PC-3 (cell line): ENCODE measurements at regions not wholly inside any gene's neighbourhood (a gene's known extent, or its start where the extent isn't known, plus 50 kb on each side); places are given as distances from the start of the nearest gene placed in this dataset.

Experiments used
- CTCF ChIP-seq: fragments of 300-600 bp; sonication (generic); conservative IDR thresholded peaks from 2 replicates; pipeline ENCODE4 v1.5.1; 2017; ENCODE audit warnings: antibody characterized with exemption, low read depth, mild to moderate bottlenecking, low read length
- EZH2 ChIP-seq: fragments of 300-600 bp; sonication (generic); IDR thresholded peaks from one replicate; pipeline ENCODE4 v1.6.1; 2017; ENCODE audit warnings: antibody characterized with exemption, mild to moderate bottlenecking, low read length; ENCODE audit not compliant: unreplicated experiment
- EZH2phosphoT487 ChIP-seq: fragments of 300-600 bp; sonication (generic); IDR thresholded peaks from 2 replicates; pipeline ENCODE4 v1.6.1; 2018; ENCODE audit warnings: mild to moderate bottlenecking, antibody characterized with exemption, low read length, borderline replicate concordance

- TF ChIP-seq CTCF (no peak), EZH2phosphoT487 (no peak), EZH2 (no peak)
These were observed 381.0 kb downstream of the SNAPC1 start for GRCh38 chr14:62143245-62143644.
